ENCODE measurements at regions not wholly inside any gene's neighbourhood (a gene's known extent, or its start where the extent isn't known, plus 50 kb on each side); places are given as distances from the start of the nearest gene placed in this dataset.
"Not testable (repeated sequence)": the region's sequence is repeated elsewhere in the genome, so short reads cannot be mapped to it uniquely, and the experiment has no call there.

DNA sequence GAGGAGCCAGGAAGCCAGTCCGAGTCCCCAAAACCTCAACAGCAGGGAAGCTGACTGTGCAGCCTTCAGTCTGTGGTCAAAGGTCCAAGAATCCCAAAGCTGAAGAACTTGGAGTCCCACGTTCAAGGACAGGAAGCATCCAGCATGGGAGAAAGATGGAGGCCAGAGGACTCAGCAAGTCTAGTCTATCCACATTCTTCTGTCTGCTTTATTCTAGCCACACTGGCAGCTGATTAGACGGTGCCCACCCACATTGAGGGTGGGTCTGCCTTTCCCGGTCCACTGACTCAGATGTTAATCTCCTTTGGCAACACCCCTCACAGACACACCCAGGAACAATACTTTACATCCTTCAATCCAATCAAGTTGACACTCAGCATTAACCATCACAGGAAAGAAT is 456.5 kb upstream of the TMEM132C start:
- DNase-seq (ENCODE audit: low spot score) = not testable (repeated sequence)

DNA sequence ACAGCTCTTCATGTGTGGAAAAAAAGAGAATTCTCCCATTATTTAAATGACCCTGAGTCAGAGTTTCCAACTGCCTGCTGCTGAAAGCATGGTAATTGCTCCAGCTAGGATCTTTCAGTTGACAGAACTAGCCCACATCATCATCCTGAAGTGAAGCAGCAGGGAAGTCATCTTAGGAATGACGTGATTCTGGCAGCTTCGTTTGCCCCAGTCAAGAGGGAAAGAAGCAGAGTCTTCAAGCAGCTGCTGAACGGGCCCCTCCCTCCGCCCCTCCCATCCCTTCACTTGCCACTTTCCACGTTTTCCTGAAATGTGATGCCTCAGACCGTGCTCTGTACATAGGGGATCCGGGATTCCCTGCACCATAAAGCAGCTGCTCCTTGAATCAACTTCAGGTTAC is 455.0 kb upstream of the TMEM132C start:
- DNase-seq (ENCODE audit: low spot score) = no peak

DNA sequence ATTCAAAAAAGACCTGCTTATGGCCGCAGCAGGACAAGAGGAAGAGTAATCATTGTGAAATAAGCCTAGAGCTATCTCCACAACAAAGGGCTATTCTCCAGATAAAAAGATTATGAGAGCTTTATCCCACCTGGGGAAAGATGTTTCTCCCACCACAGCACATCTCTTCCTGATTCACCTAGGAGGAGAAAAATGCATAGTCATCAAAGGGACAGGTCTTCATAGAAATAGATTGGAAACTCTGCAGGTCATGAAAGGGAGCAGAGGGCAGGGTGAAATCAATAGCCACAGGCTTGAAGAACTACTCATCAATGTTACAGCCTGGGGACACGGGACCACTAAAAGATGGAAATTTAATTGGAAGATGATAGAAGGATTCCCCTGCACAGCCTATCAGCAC is 453.8 kb upstream of the TMEM132C start:
- DNase-seq (ENCODE audit: low spot score) = no peak

DNA sequence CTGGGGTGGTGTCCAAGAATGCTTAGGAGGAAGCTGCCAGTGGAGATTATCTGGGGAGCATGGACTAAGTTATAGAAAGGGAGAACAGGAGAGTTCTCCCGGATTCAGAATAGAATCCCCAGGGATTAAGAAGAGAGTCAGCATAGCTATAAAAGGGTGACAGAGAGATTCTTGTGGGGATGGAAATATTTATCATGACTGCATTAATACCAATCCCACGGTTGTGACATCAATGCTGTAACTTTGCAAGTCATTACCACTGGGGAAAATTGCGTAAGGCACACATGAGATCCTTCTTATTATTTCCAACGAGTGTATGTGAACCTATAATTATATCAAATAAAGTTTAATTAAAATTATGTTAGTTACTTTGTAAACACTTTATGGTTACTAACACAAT is 447.9 kb upstream of the TMEM132C start:
- no peak for DNase-seq (ENCODE audit: low spot score)

DNA sequence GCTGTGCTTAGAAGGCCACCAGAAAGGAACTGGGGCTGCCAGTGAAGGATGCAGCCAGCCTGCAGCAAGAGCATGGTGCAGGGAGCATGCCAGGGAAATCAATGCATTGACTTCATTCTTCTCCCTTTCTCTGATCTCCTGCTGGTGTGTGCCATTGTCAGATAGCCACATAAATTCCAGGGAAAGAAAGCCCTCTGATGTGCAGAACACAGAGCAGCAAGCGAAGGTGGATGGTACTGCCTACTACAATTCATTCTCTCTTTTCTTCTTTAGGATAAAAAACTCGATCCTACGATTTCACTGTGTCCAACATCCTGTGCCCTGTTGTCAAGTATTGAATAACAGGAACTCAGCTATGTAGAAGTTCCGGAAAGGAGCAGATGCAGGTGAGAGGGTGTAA is 446.7 kb upstream of the TMEM132C start:
- no peak for DNase-seq (ENCODE audit: low spot score)

DNA sequence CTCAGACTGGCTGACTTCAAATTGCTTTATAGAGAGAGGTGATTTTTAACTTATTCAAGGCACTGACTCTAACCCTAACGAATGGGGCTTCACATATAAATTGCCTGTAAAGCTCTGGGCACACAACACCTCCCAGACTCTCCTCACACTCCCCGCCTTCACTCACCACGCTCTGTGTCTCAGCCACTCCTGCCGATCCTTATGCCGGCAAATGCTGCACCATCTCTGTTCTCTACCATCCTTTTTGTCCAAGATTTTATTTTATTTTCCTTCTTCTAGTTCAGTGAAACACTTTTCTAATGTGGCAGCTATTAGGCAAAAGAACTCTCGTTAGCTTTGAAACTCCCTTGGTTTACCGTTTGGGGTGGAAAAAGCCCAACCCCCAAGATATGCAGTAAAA is 446.1 kb upstream of the TMEM132C start:
- no peak for DNase-seq (ENCODE audit: low spot score)

DNA sequence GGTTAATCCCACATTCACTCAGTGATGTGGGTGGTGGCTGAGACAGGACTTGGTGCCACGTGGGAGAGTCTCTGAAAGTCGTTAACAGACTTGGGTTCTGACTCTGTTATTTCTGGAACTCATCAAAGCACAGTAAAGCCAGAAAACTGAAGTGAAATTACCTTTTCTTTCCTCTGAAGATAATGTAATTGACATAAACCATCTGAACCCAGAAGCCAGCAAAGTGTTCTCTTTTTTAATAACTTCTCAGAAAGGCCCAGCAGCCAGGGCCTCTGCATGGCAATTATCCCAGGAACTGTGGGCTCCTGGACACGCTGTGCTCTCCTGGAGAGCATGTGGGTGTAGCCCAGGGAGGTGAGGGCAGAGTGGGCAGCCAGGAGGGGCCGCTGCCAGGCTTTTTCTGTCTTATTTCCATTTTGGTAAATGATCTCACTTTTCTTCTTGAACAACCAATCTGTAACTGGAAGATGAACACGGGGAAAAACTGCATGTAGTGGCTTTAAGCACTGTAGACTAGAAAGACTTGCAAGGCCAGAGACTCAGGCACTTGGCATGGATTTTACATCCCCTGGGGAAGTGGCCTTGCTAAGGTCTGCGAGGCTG is 444.1 kb upstream of the TMEM132C start:
- no peak for DNase-seq (ENCODE audit: low spot score)

DNA sequence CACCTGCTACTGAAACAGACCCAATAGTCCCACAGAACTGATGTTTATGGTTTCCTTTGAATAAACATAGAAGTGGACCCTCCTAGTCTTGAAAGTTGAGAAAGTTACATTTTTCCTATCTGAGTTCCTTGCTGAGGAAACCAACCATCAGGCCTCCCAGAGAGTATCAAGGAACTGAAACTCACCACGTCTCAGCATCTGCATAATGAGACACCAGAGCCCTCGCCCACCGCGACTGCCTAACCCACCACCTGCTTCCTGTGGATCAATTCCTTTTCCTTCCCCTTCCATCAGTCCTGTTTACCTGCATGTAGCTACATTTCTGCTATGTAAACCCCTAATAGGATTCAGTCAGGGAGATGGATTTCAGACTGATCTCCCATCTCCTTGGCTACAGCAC is 443.2 kb upstream of the TMEM132C start:
- no peak for DNase-seq (ENCODE audit: low spot score)

DNA sequence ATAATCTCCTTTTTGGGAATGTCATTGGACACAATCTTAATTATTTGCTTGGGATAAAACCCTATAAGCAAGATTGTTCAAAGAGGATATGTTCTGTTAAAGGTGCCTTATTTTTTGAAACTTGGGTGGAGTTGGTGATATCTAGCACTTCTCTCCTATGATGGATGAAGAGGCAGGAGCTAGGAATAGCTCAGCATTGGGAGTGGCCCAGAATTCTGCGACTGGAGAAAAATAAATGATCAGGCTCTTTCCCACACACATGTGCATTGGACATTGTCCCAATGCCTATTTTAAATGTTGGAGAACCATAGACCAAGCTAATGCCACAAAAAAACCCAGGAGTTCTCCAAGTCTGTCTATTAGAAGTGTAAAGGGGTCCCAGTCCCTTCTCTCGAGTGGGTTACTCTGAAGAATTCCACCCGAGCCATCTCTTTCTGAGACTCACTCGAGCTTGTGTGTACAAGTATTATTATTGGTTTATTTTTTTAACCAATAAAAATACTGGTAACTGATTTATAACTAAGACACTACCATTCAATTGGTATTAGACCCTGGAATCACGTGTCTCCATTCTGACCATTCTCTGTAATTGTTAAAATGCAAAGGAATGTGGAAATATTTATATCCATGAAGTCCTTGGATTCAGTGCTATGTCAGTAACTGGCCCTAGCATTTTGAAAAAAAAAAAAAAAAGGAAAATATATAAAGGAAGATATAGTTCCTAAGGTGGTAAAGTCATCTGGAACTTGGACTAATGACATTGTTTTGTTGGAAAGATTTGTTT is 437.5 kb upstream of the TMEM132C start:
- no peak for DNase-seq (ENCODE audit: low spot score)

DNA sequence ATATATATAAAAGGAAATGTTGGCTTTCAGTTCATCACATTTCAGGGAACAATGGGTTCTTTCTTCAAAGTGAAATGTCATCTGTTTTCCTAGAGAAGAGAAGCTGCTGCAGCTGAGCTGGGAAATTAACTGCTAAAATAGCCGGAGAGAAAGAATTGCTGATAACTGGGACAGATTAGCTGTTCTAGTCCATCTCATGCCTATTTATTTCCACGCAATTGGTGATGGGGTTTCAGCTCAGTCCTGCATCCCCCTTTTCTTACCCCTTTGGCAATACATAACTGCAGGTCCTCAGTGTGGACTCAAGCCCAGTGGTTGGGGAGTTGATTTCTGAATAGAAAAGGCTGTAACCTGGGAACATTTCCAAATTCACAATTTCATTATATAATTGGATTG is 436.9 kb upstream of the TMEM132C start:
- DNase-seq (ENCODE audit: low spot score) = no peak

DNA sequence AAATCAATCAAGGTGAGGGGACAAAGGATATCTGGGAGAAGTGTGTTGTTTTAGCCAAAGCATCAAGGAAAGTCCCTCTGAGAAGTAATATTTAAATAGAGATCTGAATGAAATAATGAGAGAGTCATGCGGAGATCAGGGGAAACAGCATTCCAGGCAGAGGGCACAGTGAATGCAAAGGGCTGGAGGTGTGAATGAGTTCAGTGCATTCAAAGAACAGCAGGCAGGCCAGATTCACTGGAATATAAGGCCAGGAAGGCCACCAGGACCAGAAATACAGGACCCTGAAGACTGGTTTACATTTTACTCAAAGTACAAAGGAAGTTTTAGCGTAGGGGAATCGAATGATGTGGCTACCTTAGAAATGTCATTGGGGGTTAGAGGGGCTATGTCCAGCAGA is 436.2 kb upstream of the TMEM132C start:
- DNase-seq (ENCODE audit: low spot score) = no peak

DNA sequence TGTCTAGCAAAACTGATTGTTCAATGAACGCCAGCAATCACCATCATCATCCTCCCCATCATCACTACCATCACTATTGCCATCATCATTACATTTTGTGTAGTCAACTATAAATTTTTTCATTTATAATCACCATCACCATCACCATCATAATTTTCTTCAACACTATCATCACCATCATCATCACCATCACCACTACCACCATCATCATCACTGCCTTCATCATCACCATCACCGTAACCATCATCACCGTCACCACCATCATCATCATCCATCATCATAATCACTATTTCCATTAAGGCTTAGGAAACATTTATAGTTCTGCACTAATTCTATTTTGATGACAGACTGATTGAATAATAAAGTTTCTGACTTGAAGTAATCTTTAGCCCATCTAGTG is 434.8 kb upstream of the TMEM132C start:
- no peak for DNase-seq (ENCODE audit: low spot score)

DNA sequence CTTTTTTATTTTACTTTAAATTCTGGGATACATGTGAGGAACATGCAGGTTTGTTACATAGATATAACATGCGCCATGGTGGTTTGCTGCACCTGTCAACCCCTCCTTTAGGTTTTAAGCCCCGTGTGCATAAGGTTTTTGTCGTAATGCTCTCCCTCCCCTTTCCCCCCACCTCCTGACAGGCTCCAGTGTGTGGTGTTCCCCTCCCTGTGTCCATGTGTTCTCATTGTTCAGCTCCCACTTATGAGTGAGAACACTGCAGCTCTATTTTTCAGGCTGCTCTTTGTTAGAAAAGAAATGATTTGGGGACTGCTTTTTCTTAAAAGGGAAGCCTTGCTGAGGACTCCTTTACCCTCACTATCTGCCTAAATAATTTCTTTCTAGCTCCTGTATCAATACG is 430.2 kb upstream of the TMEM132C start:
- DNase-seq (ENCODE audit: low spot score) = not testable (repeated sequence)

DNA sequence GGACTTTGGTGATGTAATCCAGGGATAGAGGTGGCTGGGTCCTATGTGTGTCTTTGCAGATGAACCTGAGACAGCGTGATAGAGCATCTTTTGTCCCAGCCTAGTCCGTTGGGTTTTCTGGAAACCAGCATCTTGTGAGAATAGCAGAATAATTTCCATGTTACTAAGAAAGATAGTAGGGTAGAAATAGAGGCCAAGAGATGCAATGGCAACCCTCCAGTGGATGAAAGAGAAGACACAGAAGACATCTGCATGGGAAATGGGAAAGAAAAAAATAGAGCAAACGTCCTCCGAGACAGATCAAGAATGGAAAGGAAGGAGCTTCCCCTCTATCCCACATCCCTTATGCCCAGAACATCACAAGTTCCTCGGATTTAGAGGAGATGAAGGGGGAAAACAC is 409.3 kb upstream of the TMEM132C start:
- no peak for DNase-seq (ENCODE audit: low spot score)

DNA sequence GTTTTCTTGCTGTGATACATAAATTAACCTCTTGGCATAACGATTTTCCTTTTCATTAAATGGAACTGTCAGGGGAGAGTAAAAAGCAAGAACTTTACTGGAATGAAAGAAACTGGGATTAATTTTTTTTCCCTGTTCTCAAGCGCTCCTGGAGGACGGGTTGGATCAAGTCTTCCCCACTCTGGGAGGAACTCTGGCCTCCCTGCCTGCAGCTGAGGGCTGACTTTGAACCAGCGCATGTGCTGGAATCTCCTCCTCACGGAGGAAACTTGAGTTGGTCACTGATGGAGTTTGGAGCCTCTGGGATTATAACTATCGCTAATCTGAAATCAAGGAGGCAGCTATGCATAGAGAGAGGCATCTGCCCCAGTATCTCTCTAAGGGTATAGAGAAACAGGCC is 406.4 kb upstream of the TMEM132C start:
- no peak for DNase-seq (ENCODE audit: low spot score)

DNA sequence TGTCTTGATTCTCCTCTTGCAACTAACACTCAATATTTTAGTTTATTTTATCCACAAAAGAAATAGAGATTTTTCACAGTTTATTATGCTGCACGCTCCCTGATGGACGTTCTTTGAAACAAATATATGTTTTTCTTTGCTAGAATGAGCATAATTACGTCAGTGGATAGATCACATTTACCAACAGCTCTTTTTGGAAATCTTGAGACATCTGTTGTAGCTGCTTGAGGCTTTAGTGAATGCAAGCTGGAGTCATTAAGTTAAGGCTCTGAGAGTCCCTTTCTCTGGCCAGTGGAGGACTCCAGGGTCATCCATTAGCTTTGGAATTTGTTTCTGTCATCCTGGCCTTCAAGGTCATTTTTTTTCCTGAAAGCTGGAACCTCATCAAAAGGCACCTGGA is 405.6 kb upstream of the TMEM132C start:
- no peak for DNase-seq (ENCODE audit: low spot score)

DNA sequence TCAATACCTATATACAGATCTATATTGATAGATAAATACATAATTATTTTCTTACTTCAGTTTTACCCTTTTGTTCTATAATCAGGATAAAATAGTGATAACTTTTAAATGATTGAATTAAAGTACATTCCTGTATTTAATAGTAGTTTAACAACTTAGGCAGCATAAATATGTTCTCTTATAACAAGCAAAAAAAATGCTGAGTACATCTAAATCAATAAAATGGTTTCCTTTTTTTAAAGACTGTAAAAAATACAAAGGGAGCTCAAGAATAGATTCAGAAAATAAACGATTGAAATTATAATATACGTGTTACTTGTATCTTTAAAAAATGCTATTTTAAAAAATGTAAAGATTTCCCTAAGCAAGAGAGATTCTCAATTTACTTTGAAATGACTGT is 393.7 kb upstream of the TMEM132C start:
- DNase-seq (ENCODE audit: low spot score) = no peak

DNA sequence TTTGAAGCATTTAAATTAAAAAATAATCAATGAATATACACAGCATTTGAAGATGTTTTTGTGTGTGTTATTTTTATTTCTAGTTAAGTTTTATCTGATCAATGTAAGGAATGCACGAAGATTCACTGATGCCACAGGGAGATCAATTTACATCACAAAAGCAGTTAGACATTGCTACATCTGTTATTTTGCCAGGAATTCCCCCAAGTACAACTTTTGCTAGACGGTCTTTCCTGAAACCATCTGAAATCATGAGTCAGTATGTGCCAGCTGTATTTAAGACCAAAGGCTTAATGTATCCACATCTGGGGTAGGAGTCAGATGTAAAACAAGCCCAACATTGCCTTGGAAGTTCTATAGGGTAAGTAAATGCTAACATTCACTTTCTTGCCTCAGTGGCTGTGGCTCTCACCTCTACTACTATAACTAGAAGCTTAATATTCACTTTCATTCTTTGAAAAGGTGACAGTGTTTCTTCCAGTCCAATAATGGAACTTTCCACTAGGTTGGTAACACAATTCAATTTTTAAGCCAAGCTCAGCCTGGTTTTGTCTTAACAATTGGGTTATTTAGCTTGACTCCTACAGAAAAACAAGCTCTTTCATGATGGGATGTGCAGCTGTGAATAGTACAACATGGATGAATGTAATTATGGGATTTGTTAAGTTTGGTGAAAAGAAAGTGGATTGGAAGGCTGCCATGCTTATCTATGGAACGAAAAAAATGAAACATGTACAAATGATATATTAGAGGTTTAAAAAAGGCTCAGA is 385.4 kb upstream of the TMEM132C start:
- DNase-seq (ENCODE audit: low spot score) = no peak

DNA sequence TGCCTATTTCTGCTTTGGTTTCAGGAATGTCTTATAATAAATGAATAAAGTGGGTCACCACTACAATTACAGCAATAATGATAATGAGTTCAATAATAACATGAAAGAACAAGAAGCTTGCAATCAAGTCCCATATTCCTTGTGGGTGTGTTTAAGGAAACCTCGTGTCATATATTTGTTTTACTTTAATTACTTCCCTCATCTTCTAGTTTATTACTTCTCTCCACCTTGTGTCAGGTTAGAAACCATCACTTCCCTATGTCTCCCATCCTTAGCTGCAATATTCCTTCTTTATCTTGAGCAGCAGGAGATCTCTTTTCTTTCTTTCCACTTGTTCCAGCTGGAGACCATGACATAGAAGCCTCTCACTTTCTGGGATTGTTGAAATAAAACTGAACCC is 384.0 kb upstream of the TMEM132C start:
- DNase-seq (ENCODE audit: low spot score) = no peak

DNA sequence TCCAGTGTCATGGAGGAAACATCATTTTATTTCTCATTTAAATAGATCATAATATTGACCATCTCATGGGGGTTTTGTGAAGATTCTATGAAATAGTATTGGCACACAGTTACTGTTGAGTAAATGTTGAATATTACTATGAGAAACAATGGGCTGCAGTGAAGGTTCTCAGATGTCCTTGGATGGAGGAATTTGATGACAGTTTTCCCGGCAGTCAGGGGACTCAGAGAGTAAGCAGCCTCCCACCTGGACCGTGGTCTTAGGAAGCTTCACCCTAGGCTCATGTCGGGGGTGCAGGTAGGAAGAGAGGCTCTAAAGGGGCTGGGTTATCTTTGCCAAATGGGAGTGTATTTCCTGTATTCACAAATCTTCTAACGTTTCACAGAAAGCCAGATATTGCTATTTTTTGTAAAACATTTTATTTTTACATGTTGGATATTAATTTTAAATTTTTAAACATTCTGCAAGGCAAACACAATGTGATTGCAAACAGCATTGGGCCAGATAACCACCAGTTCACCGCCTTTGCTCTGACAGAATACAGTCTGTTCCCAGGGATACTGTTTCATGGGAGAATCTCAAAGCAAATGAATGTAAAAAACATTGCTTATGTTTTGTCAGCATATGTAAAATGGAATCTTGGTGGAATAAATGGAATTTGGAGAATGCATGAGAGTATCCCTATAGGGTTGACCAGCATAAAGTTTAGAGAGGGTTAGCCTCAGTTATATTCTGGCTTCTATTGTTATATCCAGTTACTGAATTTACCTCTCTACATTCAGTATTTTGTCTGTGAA is 380.8 kb upstream of the TMEM132C start:
- DNase-seq (ENCODE audit: low spot score) = no peak

DNA sequence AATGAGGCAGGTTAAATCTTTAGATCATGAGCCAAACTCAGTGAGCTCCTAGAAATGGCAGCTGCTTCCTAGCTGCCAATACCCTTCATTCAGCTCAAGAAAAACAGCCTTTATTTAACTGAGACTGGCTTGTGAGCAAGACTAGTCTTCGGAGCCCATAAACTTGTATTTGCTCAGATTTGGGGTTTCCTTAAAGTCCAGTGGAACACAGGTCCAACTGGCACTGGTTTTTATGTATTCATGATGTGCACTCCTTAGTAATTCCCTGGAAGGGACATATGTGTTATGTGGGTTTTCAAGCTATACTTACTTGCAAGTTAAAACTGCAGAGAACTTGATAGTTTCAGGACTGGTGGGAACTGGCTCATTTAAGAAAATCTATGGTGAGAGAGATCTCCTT is 380.1 kb upstream of the TMEM132C start:
- no peak for DNase-seq (ENCODE audit: low spot score)

DNA sequence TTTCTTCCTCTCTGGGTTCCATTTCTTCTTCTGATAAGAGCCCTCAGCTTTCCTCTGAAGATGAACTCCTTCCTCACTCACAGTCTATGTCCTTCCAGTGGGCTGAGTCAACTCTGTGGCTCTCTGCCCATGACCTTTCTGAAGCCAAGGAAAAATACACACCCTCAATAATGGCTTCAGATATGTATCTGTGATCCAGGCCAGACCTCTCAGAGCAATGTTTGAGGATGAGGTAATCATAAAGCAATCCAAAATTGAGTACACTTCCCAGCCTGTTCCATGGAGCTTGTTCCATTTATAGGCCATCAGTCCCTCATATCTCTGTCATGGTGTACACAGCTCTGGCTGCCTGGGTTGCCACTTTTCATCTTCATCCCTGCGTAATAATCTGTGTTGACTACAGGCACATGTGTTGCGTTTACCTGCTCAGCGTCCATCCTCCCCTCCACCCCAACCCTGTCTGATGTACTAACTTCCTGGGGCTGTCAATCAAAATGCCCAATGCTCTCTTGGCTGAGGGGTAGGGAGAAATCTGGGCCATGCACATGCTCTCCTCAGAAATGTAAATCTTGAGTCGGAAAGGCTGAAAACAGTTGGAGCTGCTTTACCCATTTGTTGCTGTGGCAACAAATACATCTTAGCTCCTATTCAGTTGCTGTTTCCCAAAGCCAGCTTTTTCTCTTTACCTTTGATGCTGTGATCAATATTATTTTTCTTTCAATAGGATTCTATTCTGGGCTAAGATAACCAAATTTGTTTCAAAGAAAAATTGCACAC is 377.8 kb upstream of the TMEM132C start:
- no peak for DNase-seq (ENCODE audit: low spot score)
